GM12892 (cell line): ENCODE measurements at regions not wholly inside any gene's neighbourhood (a gene's known extent, or its start where the extent isn't known, plus 50 kb on each side); places are given as distances from the start of the nearest gene placed in this dataset.

Source experiments
- DNase-seq: peaks from one replicate; pipeline ENCODE4 v3.0.0; 2011; ENCODE audit not compliant: insufficient read length
- FAIRE-seq: peaks from 2 replicates; lab custom pipeline; 2011; peaks lifted over from hg19 to GRCh38; lab: Jason Lieb, UNC
- POLR2A ChIP-seq: IDR thresholded peaks from 2 replicates; pipeline ENCODE4 v1.6.1; 2011; ENCODE audit warnings: low read depth, low read length, control low read depth
- POLR2AphosphoS5 ChIP-seq: IDR thresholded peaks from 2 replicates; pipeline ENCODE4 v1.6.1; 2011; ENCODE audit warnings: low read depth, low read length, control low read depth
- TAF1 ChIP-seq: IDR thresholded peaks from 2 replicates; pipeline ENCODE4 v1.6.1; 2011; ENCODE audit warnings: low read depth, mild to moderate bottlenecking, control low read depth, low read length, borderline replicate concordance

DNA sequence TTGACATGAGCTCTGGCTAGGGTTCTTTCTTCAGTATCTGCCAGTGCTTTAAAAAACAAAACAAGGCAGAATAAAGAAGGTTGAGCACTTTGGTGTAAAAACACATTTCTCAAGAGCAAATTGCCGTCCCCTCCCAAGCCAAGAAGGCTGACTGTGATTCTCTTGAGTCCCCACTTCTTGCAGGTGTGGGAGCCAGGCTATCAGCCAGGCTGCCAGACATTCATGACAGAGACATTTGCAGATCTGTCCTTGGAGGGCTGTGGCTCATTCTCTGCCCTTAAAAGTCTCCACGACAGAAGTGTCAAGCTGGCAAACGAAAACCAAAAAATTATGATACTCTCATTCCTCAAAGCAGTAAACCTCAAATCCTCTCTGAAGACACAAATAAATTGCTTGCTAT lies 749.3 kb upstream of the HS6ST1 start:
- FAIRE-seq: no peak
- no peak for DNase-seq
- TF ChIP-seq POLR2A: no peak
- no peak for TF ChIP-seq POLR2AphosphoS5
- no peak for TF ChIP-seq TAF1

DNA sequence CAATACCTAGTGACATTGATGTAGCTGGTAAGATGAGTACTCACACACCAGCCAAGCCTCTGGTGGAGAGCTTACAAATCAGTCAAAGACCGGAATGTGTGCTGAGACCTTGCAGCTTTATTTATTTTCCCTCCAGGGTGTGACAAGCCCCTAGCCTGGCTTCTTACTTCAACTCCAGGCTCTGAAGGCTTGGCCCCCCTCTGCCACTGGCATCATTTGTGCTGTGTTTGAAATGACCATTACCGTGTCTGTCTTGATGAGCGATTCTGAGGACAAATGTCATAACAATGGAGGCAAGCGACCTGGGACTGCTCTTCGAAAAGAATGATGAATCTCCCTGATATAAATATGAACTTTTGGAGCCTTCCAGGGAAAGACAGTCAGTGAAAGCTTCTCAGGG lies 749.9 kb upstream of the HS6ST1 start:
- DNase-seq (no peak), FAIRE-seq (no peak)
- no peak for TF ChIP-seq POLR2A
- TF ChIP-seq TAF1: no peak
- TF ChIP-seq POLR2AphosphoS5: no peak

DNA sequence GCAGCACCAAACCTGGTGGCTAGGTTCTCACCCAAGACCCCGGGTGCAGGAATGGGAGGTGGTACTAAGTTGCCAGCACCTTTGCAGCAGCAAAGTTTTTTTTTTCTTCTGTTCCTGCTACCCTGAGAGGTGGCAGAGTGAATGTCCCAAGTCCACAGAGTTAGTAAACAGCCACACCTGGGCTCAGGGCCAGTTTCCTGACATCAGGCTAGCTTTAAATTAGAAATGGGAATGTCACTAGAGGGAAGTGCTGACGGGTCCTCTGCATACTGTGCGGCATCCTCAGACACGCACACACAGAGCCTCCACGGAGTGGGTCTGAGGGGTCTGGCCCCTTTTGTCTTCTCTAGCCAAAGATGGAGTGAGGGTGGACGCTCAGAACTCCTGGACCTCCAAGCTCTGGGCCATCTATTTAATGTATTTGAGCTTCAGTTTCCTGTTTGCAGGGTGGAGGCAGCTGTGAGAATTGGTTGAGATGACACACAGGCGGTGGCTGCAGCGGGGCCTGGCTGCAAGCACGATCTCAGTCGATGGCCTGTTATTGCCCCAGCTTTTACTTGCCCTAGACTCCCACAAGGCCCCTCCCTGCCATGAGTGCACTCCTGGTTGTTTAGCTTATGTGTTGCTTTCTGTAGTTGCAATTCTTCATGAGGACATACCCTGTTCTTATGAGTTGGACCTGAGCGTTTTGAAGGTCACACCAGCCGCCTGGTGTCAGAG lies 751.4 kb upstream of the HS6ST1 start:
- FAIRE-seq: no peak
- TF ChIP-seq TAF1 (no peak), POLR2A (no peak), POLR2AphosphoS5 (no peak)
- no peak for DNase-seq

DNA sequence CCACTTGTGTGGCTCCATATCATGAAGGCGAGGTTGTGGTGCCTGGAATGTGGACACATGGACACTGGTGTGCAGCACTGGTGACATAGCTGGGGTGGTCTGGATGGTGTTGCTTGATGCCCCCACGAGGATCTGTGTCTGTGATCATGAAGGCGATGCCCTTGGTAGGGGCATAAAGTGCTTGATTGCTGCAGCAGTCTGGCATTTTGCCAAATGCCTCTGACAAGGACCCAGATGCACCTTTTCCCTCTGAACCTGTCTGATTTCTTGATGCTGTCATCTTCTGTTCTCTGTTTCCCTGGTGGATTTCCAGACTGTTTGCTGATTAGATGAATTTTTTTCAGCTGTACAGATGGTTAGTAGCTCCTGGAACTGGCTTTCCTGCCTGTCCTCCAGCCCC lies 752.0 kb upstream of the HS6ST1 start:
- DNase-seq (no peak), FAIRE-seq (no peak)
- no peak for TF ChIP-seq TAF1
- no peak for TF ChIP-seq POLR2AphosphoS5
- no peak for TF ChIP-seq POLR2A

DNA sequence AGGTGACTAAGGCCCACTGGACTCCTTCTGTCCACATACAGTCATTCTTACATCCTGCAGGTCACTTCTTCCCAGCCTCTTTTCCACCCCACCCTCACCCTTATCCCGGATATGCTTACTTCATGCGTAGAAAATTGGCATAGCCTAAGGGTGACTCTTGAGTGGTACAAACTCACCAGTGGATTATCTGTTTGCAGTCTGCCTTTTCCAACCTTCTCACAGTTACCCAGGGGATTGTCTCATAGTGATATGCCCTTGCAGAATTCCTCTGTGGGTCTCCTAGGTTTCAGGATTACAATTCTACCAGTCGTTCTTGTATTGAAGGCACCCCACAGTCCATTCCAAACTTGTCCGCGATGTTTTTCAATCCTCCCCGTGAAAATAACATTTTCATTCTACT lies 752.9 kb upstream of the HS6ST1 start:
- TF ChIP-seq POLR2A (no peak), TAF1 (no peak), POLR2AphosphoS5 (no peak)
- FAIRE-seq: no peak
- DNase-seq: no peak

DNA sequence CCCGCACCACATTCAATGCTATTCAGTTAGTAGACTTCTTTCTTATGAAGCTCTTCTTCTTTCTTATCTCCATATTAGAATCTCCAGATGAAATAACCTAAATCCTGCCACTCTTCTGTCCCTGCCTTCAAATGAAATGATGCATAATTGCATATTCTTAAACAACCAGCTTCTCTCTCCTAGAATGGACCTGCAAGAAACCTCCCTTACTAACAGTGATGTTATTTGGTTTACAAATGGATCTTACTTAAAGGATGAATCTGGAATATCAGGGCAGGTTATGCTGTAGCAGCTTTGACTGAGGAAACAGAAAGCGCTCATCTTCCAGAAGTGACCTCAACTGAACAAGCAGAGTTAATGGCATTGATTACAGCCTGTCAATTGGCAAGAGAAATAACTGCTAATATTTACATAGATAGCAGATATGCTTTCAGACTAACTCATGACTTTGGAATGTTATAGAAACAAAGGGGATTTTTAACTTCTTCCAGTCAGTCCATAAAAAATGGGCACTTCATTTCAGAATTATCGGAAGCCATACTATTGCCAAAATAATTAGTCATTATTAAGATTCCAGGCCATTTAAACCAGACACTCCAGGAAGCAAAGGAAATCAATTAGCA lies 755.7 kb upstream of the HS6ST1 start:
- TF ChIP-seq TAF1: no peak
- TF ChIP-seq POLR2A: no peak
- no peak for TF ChIP-seq POLR2AphosphoS5
- FAIRE-seq: no peak
- no peak for DNase-seq

DNA sequence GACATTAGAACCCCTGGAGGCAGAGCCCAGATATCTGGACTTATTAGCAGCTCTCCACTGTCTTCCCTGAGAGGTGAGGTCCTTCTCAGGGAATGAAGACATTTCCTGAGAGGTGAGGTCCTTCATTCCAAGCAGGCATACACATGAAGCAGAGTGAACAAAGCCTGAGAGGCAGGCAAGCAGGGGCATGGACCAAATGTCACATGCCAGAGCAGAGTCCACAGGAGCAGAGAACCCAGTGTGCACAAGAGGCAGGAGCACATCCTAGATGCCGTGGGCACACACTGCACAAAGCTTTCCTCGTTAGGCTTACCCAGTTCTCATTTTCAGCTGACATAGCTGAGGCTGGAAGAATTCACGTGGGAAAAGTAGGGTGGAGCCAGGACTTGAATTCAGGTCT lies 759.9 kb upstream of the HS6ST1 start:
- FAIRE-seq (no peak), DNase-seq (no peak)
- TF ChIP-seq POLR2AphosphoS5 (no peak), TAF1 (no peak), POLR2A (no peak)

DNA sequence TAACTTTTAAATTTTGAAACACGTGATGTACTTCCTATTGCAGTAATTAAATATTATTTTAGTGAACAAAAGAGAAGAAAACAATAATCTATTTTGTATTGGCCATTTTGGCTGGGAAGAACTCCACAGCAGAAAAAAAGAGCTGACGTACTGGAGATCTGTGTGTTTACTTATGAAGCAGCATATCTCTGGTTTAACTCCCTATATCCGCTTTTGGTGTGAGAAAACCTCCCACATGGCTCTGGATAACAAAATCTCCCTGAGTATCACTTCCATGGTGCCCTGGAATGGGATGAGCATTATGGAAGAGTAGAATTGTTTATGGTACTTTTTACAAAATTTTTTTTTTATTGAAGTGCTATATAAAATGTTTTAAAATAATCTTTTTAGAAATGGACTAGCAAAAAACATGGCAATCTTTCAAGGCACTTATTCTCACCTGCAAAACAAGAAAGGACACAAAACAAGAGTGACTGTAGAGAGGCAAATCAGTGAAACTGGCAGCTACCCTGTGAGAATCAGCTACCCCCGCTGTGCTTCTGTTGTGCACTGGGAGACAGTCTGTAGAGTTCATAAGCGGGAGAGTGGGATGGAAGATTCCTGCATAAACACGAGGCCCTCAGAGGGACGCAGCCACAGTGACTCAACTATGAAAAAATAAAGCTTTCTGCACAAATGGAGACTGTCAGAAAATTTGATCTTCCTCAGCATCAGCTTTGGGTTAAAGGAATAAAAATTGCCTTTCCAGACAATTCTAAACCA lies 762.2 kb upstream of the HS6ST1 start:
- no peak for FAIRE-seq

DNA sequence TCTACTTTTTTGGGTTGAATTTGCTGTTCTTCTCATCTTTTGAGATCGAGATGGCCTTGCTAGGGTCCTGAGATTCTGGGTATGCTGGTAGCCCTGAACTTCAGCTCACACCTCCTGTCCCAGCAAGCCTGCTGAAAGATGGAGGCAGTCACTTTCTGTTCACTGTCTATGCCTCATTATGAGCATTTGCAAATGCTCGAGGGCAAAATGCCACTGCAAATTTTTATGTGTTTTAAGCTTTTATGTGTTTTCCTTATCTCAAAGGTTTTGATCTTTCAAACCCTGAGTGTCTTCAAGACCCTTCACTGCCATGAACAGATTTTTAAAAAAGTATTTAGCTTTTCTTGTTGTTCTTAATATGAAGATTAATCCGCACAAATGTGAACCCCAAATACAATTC lies 766.7 kb upstream of the HS6ST1 start:
- DNase-seq (no peak), FAIRE-seq (no peak)
- TF ChIP-seq POLR2AphosphoS5 (no peak), POLR2A (no peak), TAF1 (no peak)

More for the DNA sequence above, 762.2 kb upstream of the HS6ST1 start:
- TF ChIP-seq TAF1: no peak
- DNase-seq: no peak

DNA sequence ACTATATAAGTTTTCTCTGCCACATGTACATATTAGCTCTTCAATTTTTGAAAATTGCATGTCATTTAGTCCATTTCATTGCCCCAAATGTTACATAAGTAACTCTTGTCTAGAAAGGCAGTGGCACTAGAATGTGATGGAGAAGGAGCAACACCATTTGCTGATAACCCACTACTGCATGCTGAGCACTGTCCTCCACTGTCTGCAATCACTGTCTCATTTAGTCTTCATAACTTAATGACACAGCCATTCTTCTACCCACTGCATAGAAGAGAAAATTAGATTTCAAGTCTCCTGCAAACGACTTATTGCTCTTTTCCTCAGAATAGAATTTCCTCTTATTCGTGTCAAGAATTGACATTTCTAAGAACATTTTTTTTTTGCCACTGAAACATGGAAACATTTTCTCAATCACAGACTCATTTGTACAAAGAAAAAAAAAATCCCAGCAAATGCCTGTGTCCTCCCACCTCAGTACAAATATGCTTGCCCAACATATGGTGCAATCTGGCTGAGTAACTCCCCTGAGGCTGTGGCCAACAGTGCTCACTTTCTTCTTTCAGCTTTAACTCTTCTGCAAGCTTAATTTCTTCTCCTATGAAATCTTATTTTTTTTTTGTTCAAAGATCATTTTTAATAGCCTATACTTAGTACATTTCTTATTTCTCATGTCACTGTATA lies 768.6 kb upstream of the HS6ST1 start:
- FAIRE-seq (no peak), DNase-seq (no peak)
- TF ChIP-seq POLR2A: no peak
- TF ChIP-seq TAF1: no peak
- TF ChIP-seq POLR2AphosphoS5: no peak

DNA sequence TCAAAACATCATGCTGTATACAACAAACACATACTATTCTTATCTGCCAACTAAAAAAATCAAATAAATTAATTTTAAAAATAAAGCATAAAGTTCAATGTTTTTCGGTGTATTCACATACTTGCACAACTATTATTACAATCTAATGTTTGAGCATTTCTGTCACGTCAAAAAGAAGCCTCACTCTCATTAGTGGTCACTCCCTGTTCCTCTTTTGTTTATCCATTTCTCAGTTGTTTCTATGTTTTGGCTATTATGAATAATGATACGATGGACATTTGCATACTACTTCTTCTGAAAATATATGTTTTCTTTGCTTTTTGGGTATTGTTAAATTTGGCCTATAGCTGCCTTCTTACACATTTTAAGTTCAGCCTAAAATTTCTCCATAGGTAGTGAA lies 773.0 kb upstream of the HS6ST1 start:
- FAIRE-seq (no peak), DNase-seq (no peak)
- TF ChIP-seq TAF1 (no peak), POLR2AphosphoS5 (no peak), POLR2A (no peak)
